Mesendoderm (in vitro differentiated cells): ENCODE measurements at regions not wholly inside any gene's neighbourhood (a gene's known extent, or its start where the extent isn't known, plus 50 kb on each side); places are given as distances from the start of the nearest gene placed in this dataset.

Experiments
- DNase-seq: peaks from one replicate; pipeline ENCODE4 v3.0.0; 2013
- H2AK5ac ChIP-seq: 2 replicates; pipeline ENCODE4 v1.6.1; 2013; ENCODE audit warnings: low read length, inconsistent platforms
- H2BK120ac ChIP-seq: 2 replicates; pipeline ENCODE4 v1.6.1; 2013; ENCODE audit warnings: low read depth, mild to moderate bottlenecking, low read length, moderate library complexity, mixed read lengths
- H2BK15ac ChIP-seq: replicated peaks from 2 replicates; pipeline ENCODE4 v1.6.1; 2013; ENCODE audit warnings: low read depth, mild to moderate bottlenecking, moderate library complexity
- H2BK5ac ChIP-seq: 2 replicates; pipeline ENCODE4 v1.6.1; 2013; ENCODE audit warnings: low read length, inconsistent platforms
- H3K18ac ChIP-seq: 2 replicates; pipeline ENCODE4 v1.6.1; 2013; ENCODE audit warnings: mild to moderate bottlenecking, low read length, mixed read lengths
- H3K23ac ChIP-seq: one replicate; pipeline ENCODE4 v1.6.1; 2013; ENCODE audit warnings: low read length
- H3K27ac ChIP-seq: 2 replicates; pipeline ENCODE4 v1.5.1; 2013; ENCODE audit warnings: low read depth, mild to moderate bottlenecking, inconsistent platforms, low read length, moderate library complexity
- H3K27me3 ChIP-seq: 2 replicates; pipeline ENCODE4 v1.6.1; 2013; ENCODE audit warnings: low read length, control low read depth, mild to moderate bottlenecking, inconsistent platforms; ENCODE audit not compliant: insufficient read depth, poor library complexity
- H3K36me3 ChIP-seq: 2 replicates; pipeline ENCODE4 v1.6.1; 2013; ENCODE audit warnings: low read length, inconsistent platforms; ENCODE audit not compliant: control insufficient read depth, insufficient read depth
- H3K4ac ChIP-seq: one replicate; pipeline ENCODE4 v1.6.1; 2013; ENCODE audit warnings: low read depth, mild to moderate bottlenecking, low read length, moderate library complexity
- H3K4me1 ChIP-seq: 2 replicates; pipeline ENCODE4 v1.6.1; 2013; ENCODE audit warnings: low read depth, low read length, inconsistent platforms; ENCODE audit not compliant: control insufficient read depth
- H3K4me2 ChIP-seq: 2 replicates; pipeline ENCODE4 v1.6.1; 2013; ENCODE audit warnings: low read length
- H3K4me3 ChIP-seq: 2 replicates; pipeline ENCODE4 v1.5.1; 2013; ENCODE audit warnings: mild to moderate bottlenecking, low read length
- H3K56ac ChIP-seq: one replicate; pipeline ENCODE4 v1.6.1; 2013; ENCODE audit warnings: low read length
- H3K79me1 ChIP-seq: 2 replicates; pipeline ENCODE4 v1.6.1; 2013; ENCODE audit warnings: low read length, inconsistent platforms
- H3K79me2 ChIP-seq: 2 replicates; pipeline ENCODE4 v1.6.1; 2013; ENCODE audit warnings: mild to moderate bottlenecking, low read length; ENCODE audit not compliant: control insufficient read depth, insufficient read depth
- H3K9ac ChIP-seq: 2 replicates; pipeline ENCODE4 v1.6.1; 2013; ENCODE audit warnings: low read length, inconsistent platforms
- H4K5ac ChIP-seq: one replicate; pipeline ENCODE4 v1.6.1; 2013; ENCODE audit warnings: low read length
- H4K8ac ChIP-seq: one replicate; pipeline ENCODE4 v1.6.1; 2013; ENCODE audit warnings: low read depth, mild to moderate bottlenecking, control low read depth, low read length, moderate library complexity
- WGBS: extraction: QIAGEN DNeasy Blood & Tissue Kit; methylation state at CpG from one replicate; pipeline ENCODE4 v1.1.7; 2013; ENCODE audit warnings: low lambda C conversion rate, missing lambda C conversion rate; ENCODE audit not compliant: insufficient coverage; ENCODE audit errors: extremely low coverage; 5-methylcytosine and 5-hydroxymethylcytosine counted together

DNA sequence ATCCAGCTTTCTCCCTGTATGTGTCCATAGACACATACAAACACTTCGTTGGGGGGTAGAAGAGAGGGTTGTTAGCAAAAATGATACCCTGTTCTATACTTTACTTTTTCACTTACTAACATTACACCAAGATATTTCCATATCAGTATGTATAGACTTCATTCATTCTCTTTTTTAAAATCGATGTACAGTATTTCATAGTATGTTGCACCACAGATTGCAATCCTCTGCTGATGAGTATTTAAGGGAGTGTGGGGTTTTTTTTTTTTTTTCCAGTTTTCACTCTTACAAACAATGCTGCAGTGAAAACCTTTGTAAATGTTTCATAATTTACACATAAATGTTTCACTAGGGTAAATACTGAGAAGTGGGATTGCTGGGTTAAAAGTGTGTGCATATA lies 402.3 kb downstream of the LRATD1 start:
- Histone ChIP-seq H2BK5ac (no peak overlapping the region), H3K56ac (no peak overlapping the region), H3K79me1 (no peaks in the 10 kb centered on the region), H3K79me2 (no peaks in the 10 kb centered on the region), H4K8ac (no peak overlapping the region), H3K18ac (no peak overlapping the region), H3K4me2 (no peak overlapping the region), H2BK120ac (no peak overlapping the region), H3K36me3 (no peaks in the 10 kb centered on the region), H3K4me3 (no peak overlapping the region), H3K23ac (no peak overlapping the region), H3K27me3 (no peaks in the 10 kb centered on the region), H4K5ac (no peak overlapping the region), H3K27ac (no peak overlapping the region), H3K4me1 (no peaks in the 10 kb centered on the region), H2BK15ac (no peak overlapping the region), H3K4ac (no peak overlapping the region), H2AK5ac (no peak overlapping the region), H3K9ac (no peak overlapping the region)
- no CpG with 5 or more reads among the region's 2 CpGs for WGBS
- no peak for DNase-seq

DNA sequence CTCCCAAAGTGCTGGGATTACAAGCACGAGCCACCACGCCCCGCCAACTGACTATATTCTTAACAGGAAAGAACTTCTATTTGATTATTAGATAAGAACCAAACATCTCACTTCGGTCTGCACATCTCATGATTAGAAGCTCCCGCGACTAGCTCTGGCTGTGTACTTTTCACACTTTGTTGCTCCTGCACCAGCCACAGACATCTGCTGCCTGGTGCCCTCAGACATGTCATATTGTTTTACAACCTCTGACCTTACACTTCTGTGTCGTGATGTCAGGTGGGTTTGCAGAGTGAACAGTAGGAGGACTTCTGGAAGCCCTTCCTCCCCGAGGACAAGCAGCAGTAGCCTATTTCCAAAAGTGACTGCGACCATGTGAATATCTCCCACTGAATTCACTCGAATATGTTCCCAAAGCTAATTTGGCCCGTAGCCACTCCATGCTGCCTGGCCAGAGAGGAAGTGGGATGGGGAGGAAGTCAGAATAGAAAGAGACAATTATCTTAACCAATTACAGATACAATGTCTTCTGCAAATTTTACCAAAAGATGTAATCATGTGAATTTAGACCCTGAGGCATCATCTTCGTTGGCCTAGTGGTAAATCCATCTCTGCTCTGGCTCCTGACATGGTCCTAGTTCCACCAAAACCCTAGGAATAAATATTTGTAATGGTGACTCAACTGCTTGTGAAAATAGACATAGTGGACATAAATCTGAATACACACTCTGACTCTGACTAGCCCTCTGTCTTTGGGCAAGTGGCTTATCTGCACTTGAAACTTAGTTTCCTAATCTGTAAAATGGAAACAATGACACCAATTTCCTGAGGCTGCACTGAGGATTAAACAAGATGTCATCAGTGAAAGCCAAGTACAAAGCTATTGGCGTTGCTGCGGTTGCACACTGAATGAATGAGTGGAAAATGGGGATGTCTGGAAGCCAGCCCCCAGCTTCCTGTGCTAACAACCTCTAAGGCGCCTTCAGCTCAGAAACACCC lies 406.1 kb downstream of the LRATD1 start:
- H2BK5ac ChIP-seq, result no peak overlapping the region
- no peak overlapping the region for H3K4me3 ChIP-seq
- H3K36me3 ChIP-seq, result no peaks in the 10 kb centered on the region
- no peak overlapping the region for H2AK5ac ChIP-seq
- H3K4me1 ChIP-seq, result peaks cover 2% of the 10 kb centered on the region
- no peak overlapping the region for H3K4ac ChIP-seq
- H3K56ac ChIP-seq, result no peak overlapping the region
- no peak overlapping the region for H3K9ac ChIP-seq
- H3K79me2 ChIP-seq, result no peaks in the 10 kb centered on the region
- H3K27ac ChIP-seq, result no peak overlapping the region
- no peak overlapping the region for H3K4me2 ChIP-seq
- no peak overlapping the region for H4K8ac ChIP-seq
- H3K18ac ChIP-seq, result no peak overlapping the region
- no peak overlapping the region for H2BK120ac ChIP-seq
- H3K79me1 ChIP-seq, result no peaks in the 10 kb centered on the region
- no peak for DNase-seq
- H3K27me3 ChIP-seq, result no peaks in the 10 kb centered on the region
- no peak overlapping the region for H3K23ac ChIP-seq
- H4K5ac ChIP-seq, result no peak overlapping the region
- WGBS, result no CpG with 5 or more reads among the region's 15 CpGs
- H2BK15ac ChIP-seq, result no peak overlapping the region

DNA sequence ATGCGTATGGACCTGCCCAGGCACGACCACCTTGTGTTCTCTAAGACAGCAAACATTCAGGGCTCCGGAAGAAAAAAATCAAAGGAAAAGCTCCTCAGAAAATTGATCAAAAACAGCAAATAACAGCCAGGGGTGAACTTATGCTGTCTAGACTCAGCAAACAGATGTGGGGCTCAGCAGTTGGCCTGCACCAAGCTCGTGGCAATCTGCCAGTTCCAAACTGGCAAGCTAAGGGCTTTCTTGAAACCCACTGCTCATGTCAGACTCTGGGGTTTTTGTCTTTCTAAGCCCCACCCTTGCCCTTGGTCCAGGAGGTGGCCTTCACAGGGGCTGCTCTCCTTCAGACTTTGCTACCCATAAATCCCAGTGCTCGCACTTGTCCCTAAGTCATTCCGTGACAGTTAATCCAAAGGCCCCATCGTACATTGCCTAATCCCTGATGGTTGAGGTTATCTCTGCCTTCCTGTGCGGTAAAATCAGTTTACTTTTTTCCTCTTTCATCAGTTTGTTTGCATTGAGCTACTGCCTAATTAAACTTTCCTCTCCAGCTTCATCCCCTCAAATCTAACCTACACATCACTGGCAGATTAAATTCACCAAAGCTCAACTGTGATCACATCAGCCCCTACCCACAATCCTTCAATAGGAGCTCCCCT lies 408.0 kb downstream of the LRATD1 start:
- H3K18ac ChIP-seq, result no peak overlapping the region
- no peak overlapping the region for H2BK15ac ChIP-seq
- H3K4me2 ChIP-seq, result no peak overlapping the region
- no peak overlapping the region for H4K8ac ChIP-seq
- no peaks in the 10 kb centered on the region for H3K79me1 ChIP-seq
- no peaks in the 10 kb centered on the region for H3K79me2 ChIP-seq
- DNase-seq, result no peak
- H3K36me3 ChIP-seq, result no peaks in the 10 kb centered on the region
- H3K9ac ChIP-seq, result no peak overlapping the region
- H2AK5ac ChIP-seq, result no peak overlapping the region
- H2BK120ac ChIP-seq, result no peak overlapping the region
- peaks cover 4% of the 10 kb centered on the region for H3K4me1 ChIP-seq
- H3K27me3 ChIP-seq, result no peaks in the 10 kb centered on the region
- H3K27ac ChIP-seq, result no peak overlapping the region
- H3K56ac ChIP-seq, result no peak overlapping the region
- H2BK5ac ChIP-seq, result no peak overlapping the region
- no peak overlapping the region for H4K5ac ChIP-seq
- no peak overlapping the region for H3K4ac ChIP-seq
- no CpG with 5 or more reads among the region's 8 CpGs for WGBS
- no peak overlapping the region for H3K23ac ChIP-seq
- no peak overlapping the region for H3K4me3 ChIP-seq

DNA sequence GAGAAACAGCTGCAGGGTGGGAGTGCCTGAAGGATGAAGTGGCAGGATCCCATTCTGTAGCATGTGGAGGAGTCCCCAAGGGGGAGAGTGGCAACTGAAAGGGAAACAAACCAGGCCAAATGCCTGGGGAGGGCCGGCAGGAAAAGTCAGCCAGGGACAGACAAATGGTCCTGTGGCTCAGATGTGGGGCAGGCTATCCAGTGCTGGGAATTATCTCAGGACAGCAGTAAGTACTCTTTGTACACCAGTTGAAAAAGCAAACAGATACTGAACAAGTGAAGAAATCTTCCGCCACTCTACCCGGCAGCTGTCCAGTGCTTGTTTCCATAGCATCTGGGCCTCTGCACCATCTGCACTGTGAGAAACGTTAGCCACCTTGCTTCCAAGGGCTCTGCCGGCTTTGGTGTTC lies 408.9 kb downstream of the LRATD1 start:
- no peak overlapping the region for H4K5ac ChIP-seq

DNA sequence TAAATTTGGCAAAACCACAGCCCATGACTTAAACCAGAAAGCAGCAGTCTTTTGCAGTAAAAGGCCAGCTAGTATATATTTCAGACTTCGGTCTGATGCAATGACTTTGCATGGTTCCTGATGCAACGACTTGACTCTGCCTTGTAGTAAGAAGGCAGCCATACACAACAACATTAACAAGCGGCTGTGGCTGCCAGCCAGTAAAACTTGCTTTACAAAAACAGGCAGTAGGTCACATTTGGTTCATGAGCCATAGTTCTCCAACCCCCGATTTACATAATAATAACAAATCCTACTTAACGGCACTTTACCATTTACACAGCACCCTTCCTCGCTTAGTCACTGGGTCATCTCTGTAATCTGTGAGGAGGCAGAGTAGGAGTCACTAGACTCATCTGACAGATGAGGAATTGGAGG lies 410.3 kb downstream of the LRATD1 start:
- Histone ChIP-seq H3K36me3 (no peaks in the 10 kb centered on the region), H3K23ac (no peak overlapping the region), H3K4me2 (no peak overlapping the region), H3K4me3 (no peak overlapping the region), H3K79me2 (no peaks in the 10 kb centered on the region), H3K4me1 (peaks cover 4% of the 10 kb centered on the region), H2BK120ac (no peak overlapping the region), H2BK15ac (no peak overlapping the region), H3K4ac (no peak overlapping the region), H3K9ac (no peak overlapping the region), H4K8ac (no peak overlapping the region), H3K27me3 (no peaks in the 10 kb centered on the region), H2BK5ac (no peak overlapping the region), H4K5ac (no peak overlapping the region), H3K27ac (no peak overlapping the region), H3K56ac (no peak overlapping the region), H2AK5ac (no peak overlapping the region), H3K79me1 (no peaks in the 10 kb centered on the region), H3K18ac (no peak overlapping the region)
- DNase-seq, result no peak
- WGBS, result no CpG with 5 or more reads among the region's 6 CpGs

More for the DNA sequence above, 408.9 kb downstream of the LRATD1 start:
- H2BK5ac ChIP-seq, result no peak overlapping the region
- H3K79me1 ChIP-seq, result no peaks in the 10 kb centered on the region
- H3K18ac ChIP-seq, result no peak overlapping the region
- H4K8ac ChIP-seq, result no peak overlapping the region
- peaks cover 4% of the 10 kb centered on the region for H3K4me1 ChIP-seq
- no CpG with 5 or more reads among the region's 5 CpGs for WGBS
- no peak overlapping the region for H2AK5ac ChIP-seq
- no peaks in the 10 kb centered on the region for H3K27me3 ChIP-seq
- H3K4ac ChIP-seq, result no peak overlapping the region
- no peak overlapping the region for H3K27ac ChIP-seq
- no peak overlapping the region for H3K9ac ChIP-seq
- H3K23ac ChIP-seq, result no peak overlapping the region
- no peak overlapping the region for H2BK120ac ChIP-seq
- H3K4me3 ChIP-seq, result no peak overlapping the region
- no peak overlapping the region for H3K56ac ChIP-seq
- H2BK15ac ChIP-seq, result no peak overlapping the region
- H3K36me3 ChIP-seq, result no peaks in the 10 kb centered on the region
- H3K79me2 ChIP-seq, result no peaks in the 10 kb centered on the region
- no peak for DNase-seq
- no peak overlapping the region for H3K4me2 ChIP-seq
